ENCODE measurements at regions not wholly inside any gene's neighbourhood (a gene's known extent, or its start where the extent isn't known, plus 50 kb on each side); places are given as distances from the start of the nearest gene placed in this dataset.

DNA sequence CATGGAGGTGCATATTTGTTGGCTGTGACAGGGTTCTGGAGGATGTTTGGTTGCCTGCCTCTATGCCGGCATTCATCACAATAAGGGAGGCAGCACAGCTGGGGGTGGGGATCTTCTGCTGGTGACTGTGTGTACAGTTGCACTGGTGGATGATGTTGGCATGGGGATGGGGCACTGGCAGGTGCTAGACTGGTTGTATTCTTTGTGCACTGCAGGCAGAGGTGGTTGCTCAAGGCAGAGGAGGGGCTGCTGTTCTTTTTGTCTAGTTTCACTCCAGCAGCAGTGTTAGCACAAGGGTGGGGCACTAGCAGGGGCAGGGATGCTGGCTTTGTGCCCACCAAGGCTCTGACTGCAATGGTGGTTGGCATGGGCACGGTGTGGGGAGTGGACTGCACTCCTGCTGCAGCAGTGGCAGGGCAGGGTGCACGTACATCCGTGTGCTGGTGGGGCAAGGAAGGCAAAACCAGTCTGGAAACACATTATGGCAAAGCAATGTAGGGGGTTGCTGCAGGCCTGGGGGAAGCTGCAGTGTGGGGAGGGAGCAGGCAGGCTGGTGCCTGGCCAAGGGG is 69.3 kb downstream of the ISOC1 start:
- no peak for DNase-seq
- Mint-ChIP-seq H3K27me3 (ENCODE audit: insufficient read depth) (no peaks in the 10 kb centered on the region), H3K4me3 (no peak overlapping the region), H3K36me3 (ENCODE audit: low read depth) (no peaks in the 10 kb centered on the region), H3K27ac (no peak overlapping the region), H3K9me3 (peaks cover 34% of the 10 kb centered on the region), H3K4me1 (ENCODE audit: low read depth) (no peaks in the 10 kb centered on the region)
- TF ChIP-seq, protein P1, sequence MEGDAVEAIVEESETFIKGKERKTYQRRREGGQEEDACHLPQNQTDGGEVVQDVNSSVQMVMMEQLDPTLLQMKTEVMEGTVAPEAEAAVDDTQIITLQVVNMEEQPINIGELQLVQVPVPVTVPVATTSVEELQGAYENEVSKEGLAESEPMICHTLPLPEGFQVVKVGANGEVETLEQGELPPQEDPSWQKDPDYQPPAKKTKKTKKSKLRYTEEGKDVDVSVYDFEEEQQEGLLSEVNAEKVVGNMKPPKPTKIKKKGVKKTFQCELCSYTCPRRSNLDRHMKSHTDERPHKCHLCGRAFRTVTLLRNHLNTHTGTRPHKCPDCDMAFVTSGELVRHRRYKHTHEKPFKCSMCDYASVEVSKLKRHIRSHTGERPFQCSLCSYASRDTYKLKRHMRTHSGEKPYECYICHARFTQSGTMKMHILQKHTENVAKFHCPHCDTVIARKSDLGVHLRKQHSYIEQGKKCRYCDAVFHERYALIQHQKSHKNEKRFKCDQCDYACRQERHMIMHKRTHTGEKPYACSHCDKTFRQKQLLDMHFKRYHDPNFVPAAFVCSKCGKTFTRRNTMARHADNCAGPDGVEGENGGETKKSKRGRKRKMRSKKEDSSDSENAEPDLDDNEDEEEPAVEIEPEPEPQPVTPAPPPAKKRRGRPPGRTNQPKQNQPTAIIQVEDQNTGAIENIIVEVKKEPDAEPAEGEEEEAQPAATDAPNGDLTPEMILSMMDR (IDR thresholded peaks at IDR 0.05) = no peak

DNA sequence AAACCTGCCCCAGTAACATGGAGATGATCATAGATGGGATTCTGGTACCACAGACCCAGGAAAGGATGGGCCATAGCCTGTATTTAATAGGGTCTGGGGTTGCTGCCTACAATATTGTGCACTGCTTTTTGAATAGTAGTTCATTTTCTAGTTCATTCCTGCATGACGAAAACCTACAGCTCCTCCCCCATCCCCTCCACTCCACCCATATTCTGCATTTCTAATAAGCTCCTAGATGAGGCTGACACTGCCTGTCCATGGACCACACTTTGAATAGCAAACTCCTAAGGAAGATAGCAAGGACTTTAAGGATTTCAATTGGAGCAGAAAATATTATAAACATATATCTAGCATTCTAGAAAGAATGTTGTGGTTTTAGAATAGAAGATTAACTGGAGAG is 75.5 kb downstream of the ISOC1 start:
- H3K4me3 Mint-ChIP-seq = no peak overlapping the region
- no peak overlapping the region for H3K27ac Mint-ChIP-seq
- no peaks in the 10 kb centered on the region for H3K36me3 Mint-ChIP-seq (ENCODE audit: low read depth)

DNA sequence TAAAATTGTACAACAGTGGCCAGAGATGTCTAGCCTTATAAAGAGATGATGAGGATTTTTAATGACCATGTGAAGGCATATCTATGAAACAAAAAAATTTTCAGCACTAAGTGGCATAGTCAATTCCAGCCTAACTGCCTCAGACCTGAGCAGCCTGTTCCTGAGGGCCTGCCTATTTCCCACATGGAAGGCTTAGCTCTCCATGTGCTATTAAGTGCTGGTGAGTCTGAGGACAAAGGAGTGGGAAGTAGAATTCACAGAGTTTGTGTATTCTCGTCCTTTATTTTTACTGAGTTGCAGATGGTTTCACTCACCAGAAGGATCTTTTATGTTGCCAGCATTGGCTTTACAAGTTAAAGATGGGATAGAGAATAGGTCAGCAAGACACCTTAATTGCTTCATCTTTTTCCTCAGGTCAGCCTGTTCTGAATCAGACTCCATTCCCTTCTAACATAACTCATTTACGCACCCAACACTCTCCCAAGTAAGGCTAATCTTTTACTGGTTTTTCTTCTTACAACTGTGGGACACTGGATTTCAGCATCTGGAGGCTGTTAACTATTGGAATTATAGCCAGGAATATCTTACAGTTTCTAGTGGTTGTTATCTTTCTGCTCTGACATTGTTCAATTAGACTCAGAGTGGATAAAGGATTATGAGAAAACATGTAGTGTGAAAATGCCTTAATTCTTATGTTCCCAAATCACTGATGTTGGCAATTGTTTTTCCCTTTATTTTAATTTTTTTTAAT is 76.8 kb downstream of the ISOC1 start:
- H3K4me1 Mint-ChIP-seq (ENCODE audit: low read depth) = no peaks in the 10 kb centered on the region

More for the DNA sequence above, 75.5 kb downstream of the ISOC1 start:
- Mint-ChIP-seq H3K27me3 (ENCODE audit: insufficient read depth) (no peaks in the 10 kb centered on the region), H3K4me1 (ENCODE audit: low read depth) (no peaks in the 10 kb centered on the region), H3K9me3 (peaks cover 20% of the 10 kb centered on the region)
- DNase-seq = no peak
- TF ChIP-seq, protein P1 (IDR thresholded peaks at IDR 0.05) = no peak

DNA sequence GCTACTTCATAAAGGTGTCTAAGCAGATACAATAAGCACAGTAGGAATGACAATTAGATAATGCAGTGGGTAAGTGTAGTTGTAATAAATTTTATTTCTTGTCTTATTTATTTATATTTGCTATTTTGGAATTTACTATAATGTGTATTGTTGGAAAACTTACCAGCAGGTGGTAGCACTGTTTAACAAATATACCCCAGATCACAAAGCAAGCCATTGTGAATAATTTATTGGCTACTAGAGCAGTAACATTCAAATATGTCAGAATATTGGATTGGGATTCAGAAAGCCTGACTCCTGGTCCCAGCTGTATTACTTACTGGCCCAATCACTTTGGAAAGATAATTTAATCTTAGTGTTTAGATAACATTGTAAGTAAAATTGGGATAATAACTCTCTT is 78.0 kb downstream of the ISOC1 start:
- H3K9me3 Mint-ChIP-seq = peaks cover 21% of the 10 kb centered on the region
- H3K4me3 Mint-ChIP-seq = no peak overlapping the region
- no peaks in the 10 kb centered on the region for H3K4me1 Mint-ChIP-seq (ENCODE audit: low read depth)
- no peak for DNase-seq
- H3K27ac Mint-ChIP-seq = no peak overlapping the region
- no peaks in the 10 kb centered on the region for H3K36me3 Mint-ChIP-seq (ENCODE audit: low read depth)
- H3K27me3 Mint-ChIP-seq (ENCODE audit: insufficient read depth) = no peaks in the 10 kb centered on the region
- TF ChIP-seq, protein P1 (IDR thresholded peaks at IDR 0.05) = peak; percentile 24; the same call in 1 of the 2 replicates

More for the DNA sequence above, 76.8 kb downstream of the ISOC1 start:
- Mint-ChIP-seq H3K9me3 (peaks cover 21% of the 10 kb centered on the region), H3K27me3 (ENCODE audit: insufficient read depth) (no peaks in the 10 kb centered on the region), H3K27ac (no peak overlapping the region), H3K4me3 (no peak overlapping the region), H3K36me3 (ENCODE audit: low read depth) (no peaks in the 10 kb centered on the region)
- DNase-seq = no peak
- TF ChIP-seq, protein P1 (IDR thresholded peaks at IDR 0.05) = no peak

DNA sequence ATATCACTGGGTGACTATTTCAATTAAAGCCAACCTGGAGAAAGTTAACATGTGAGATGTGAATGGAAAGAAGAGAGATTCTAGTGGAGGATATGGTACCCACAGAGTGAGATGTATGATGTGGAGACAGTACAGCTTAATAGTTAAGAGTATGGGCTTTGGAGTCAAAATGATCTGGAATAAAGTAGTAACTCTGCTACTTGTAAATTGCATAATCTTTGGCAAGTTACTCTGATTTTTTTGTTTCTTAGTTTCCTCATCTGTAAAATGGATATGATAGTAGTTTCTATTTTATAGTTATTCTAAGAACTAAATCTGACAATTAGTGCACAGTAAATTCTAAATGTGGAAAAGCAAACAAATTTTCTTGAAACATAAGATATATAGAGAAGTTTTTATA is 79.2 kb downstream of the ISOC1 start:
- Mint-ChIP-seq H3K4me3 (no peak overlapping the region), H3K27me3 (ENCODE audit: insufficient read depth) (no peaks in the 10 kb centered on the region), H3K27ac (no peak overlapping the region), H3K36me3 (ENCODE audit: low read depth) (no peaks in the 10 kb centered on the region), H3K9me3 (peaks cover 21% of the 10 kb centered on the region), H3K4me1 (ENCODE audit: low read depth) (no peaks in the 10 kb centered on the region)
- TF ChIP-seq, protein P1 (IDR thresholded peaks at IDR 0.05) = no peak
- no peak for DNase-seq

All from HFFc6 (cell line).